IMR-90 (cell line): ENCODE measurements at regions not wholly inside any gene's neighbourhood (a gene's known extent, or its start where the extent isn't known, plus 50 kb on each side); places are given as distances from the start of the nearest gene placed in this dataset.

Experiments used
- ATAC-seq: fragments of 200-7000 bp; cut with Tn5 transposase; 2 replicates; pipeline ENCODE4 v1.9.1; 2020; ENCODE audit warnings: low read depth, mild to moderate bottlenecking, moderate library complexity
- BruUV-seq: library from RNA; stranded (reverse); fragments of 400-500 nt; replicated peaks from 2 replicates; lab custom pipeline; 2021; lab: Mats Ljungman, UMichigan
- CTCF ChIA-PET: fragments of 300-600 bp; formaldehyde crosslinking; extraction: SDS; loops from one replicate; lab custom pipeline; 2021; ENCODE audit warnings: antibody characterized with exemption; lab: Yijun Ruan, JAX
- POLR2A ChIA-PET: fragments of 300-600 bp; sonication (Branson Sonifier 250); formaldehyde crosslinking; loops from one replicate; lab custom pipeline; 2022; ENCODE audit warnings: antibody characterized with exemption; ENCODE audit not compliant: unreplicated experiment; lab: Charles Lee
- DNase-seq: peaks from one replicate; pipeline ENCODE4 v3.0.0; 2013
- H2AFZ ChIP-seq: replicated peaks from 2 replicates; pipeline ENCODE3; 2013; ENCODE audit warnings: low read length, mild to moderate bottlenecking; ENCODE audit not compliant: poor library complexity
- H2AK5ac ChIP-seq: 2 replicates; pipeline ENCODE4 v1.6.1; 2013; ENCODE audit warnings: low read depth, low read length, inconsistent platforms
- H2AK9ac ChIP-seq: replicated peaks from 2 replicates; pipeline ENCODE3; 2013; ENCODE audit warnings: mild to moderate bottlenecking, low read depth, low read length, moderate library complexity; ENCODE audit not compliant: poor library complexity
- H2BK120ac ChIP-seq: 2 replicates; pipeline ENCODE4 v1.6.1; 2013; ENCODE audit warnings: low read depth, low read length, inconsistent platforms
- H2BK15ac ChIP-seq: 3 replicates; pipeline ENCODE4 v1.6.1; 2013; ENCODE audit warnings: low read depth, low read length, inconsistent platforms
- H2BK20ac ChIP-seq: 2 replicates; pipeline ENCODE4 v1.6.1; 2013; ENCODE audit warnings: low read depth, mild to moderate bottlenecking, inconsistent platforms, low read length, moderate library complexity
- H2BK5ac ChIP-seq: 2 replicates; pipeline ENCODE4 v1.6.1; 2013; ENCODE audit warnings: mild to moderate bottlenecking, low read depth, low read length, inconsistent platforms; ENCODE audit not compliant: poor library complexity, severe bottlenecking
- H3K14ac ChIP-seq: replicated peaks from 2 replicates; pipeline ENCODE4 v1.6.1; 2013; ENCODE audit warnings: low read depth, low read length, inconsistent platforms
- H3K18ac ChIP-seq: 2 replicates; pipeline ENCODE4 v1.6.1; 2013; ENCODE audit warnings: low read depth, low read length, control low read depth
- H3K23ac ChIP-seq: 2 replicates; pipeline ENCODE4 v1.6.1; 2013; ENCODE audit warnings: low read depth, low read length, inconsistent platforms
- H3K27ac ChIP-seq: 2 replicates; pipeline ENCODE4 v1.5.1; 2013; ENCODE audit warnings: mild to moderate bottlenecking, control low read depth, low read length; ENCODE audit not compliant: insufficient read depth
- H3K27me3 ChIP-seq: 2 replicates; pipeline ENCODE4 v1.6.1; 2013; ENCODE audit warnings: low read length; ENCODE audit not compliant: control insufficient read depth, insufficient read depth
- H3K36me3 ChIP-seq: 2 replicates; pipeline ENCODE4 v1.6.1; 2013; ENCODE audit warnings: low read length, mixed read lengths; ENCODE audit not compliant: control insufficient read depth, insufficient read depth
- H3K4ac ChIP-seq: 2 replicates; pipeline ENCODE4 v1.6.1; 2013; ENCODE audit warnings: low read depth, low read length, inconsistent platforms
- H3K4me1 ChIP-seq: 2 replicates; pipeline ENCODE4 v1.6.1; 2013; ENCODE audit warnings: low read length, mixed read lengths; ENCODE audit not compliant: control insufficient read depth, insufficient read depth
- H3K4me2 ChIP-seq: 2 replicates; pipeline ENCODE4 v1.6.1; 2013; ENCODE audit warnings: low read depth, mild to moderate bottlenecking, control low read depth, low read length, moderate library complexity
- H3K4me3 ChIP-seq: 2 replicates; pipeline ENCODE4 v1.5.1; 2013; ENCODE audit warnings: low read depth, mild to moderate bottlenecking, control low read depth, low read length, moderate library complexity; ENCODE audit not compliant: insufficient read depth
- H3K56ac ChIP-seq: 2 replicates; pipeline ENCODE4 v1.6.1; 2013; ENCODE audit warnings: low read length, inconsistent platforms; ENCODE audit not compliant: insufficient read depth; ENCODE audit errors: extremely low read depth
- H3K79me1 ChIP-seq, 2 experiments: 2 replicates each; pipeline ENCODE4 v1.6.1; 2013; ENCODE audit warnings: low read length in 2 of 2, inconsistent platforms in 1 of 2, low read depth in 1 of 2
- H3K9ac ChIP-seq: 2 replicates; pipeline ENCODE4 v1.6.1; 2013; ENCODE audit warnings: low read depth, low read length, control low read depth
- H3K9me1 ChIP-seq: 2 replicates; pipeline ENCODE4 v1.6.1; 2013; ENCODE audit warnings: low read length, inconsistent platforms; ENCODE audit not compliant: insufficient read depth
- H3K9me3 ChIP-seq: 2 replicates; pipeline ENCODE4 v1.6.1; 2013; ENCODE audit warnings: low read length; ENCODE audit not compliant: control insufficient read depth, insufficient read depth
- H4K20me1 ChIP-seq: 2 replicates; pipeline ENCODE4 v1.6.1; 2013; ENCODE audit warnings: low read length, inconsistent platforms; ENCODE audit not compliant: insufficient read depth
- H4K5ac ChIP-seq: 2 replicates; pipeline ENCODE4 v1.6.1; 2013; ENCODE audit warnings: mild to moderate bottlenecking, low read depth, low read length, control low read depth
- H4K8ac ChIP-seq, 2 experiments: 2 replicates each; pipeline ENCODE4 v1.6.1; 2013; ENCODE audit warnings: low read depth in 2 of 2, low read length in 2 of 2, control low read depth in 1 of 2, inconsistent platforms in 1 of 2
- H4K91ac ChIP-seq: 2 replicates; pipeline ENCODE4 v1.6.1; 2013; ENCODE audit warnings: low read depth, low read length, inconsistent platforms; ENCODE audit not compliant: insufficient read depth
- CEBPB ChIP-seq: IDR thresholded peaks from 2 replicates; pipeline ENCODE4 v1.6.1; 2012; ENCODE audit warnings: low read depth, low read length, improper control_type of control experiment
- ELK1 ChIP-seq: fragments of 150-350 bp; IDR thresholded peaks from 2 replicates; pipeline ENCODE4 v1.6.1; 2016; ENCODE audit warnings: low read depth, mild to moderate bottlenecking, low read length, moderate library complexity, borderline replicate concordance
- MAFK ChIP-seq: IDR thresholded peaks from 2 replicates; pipeline ENCODE4 v1.6.1; 2012; ENCODE audit warnings: low read depth, low read length, improper control_type of control experiment
- RAD21 ChIP-seq: IDR thresholded peaks from 2 replicates; pipeline ENCODE4 v1.6.1; 2012; ENCODE audit warnings: low read length, improper control_type of control experiment
- SMC3 ChIP-seq: fragments of 150-350 bp; IDR thresholded peaks from 2 replicates; pipeline ENCODE4 v1.6.1; 2016; ENCODE audit warnings: low read depth, mild to moderate bottlenecking, antibody characterized with exemption, low read length, moderate library complexity
- dilution Hi-C: fragments of 300-500 bp; cut with HindIII; formaldehyde crosslinking; loops from one replicate; pipeline ENCODE4 v1.14.3; 2018; ENCODE audit warnings: low sequenced_read_pairs; ENCODE audit not compliant: unreplicated experiment
- in situ Hi-C: fragments of 300-500 bp; cut with MboI; formaldehyde crosslinking; loops from 3 replicates; pipeline ENCODE4 v1.14.3; 2019; ENCODE audit warnings: low sequenced_read_pairs, inconsistent platforms, mixed read lengths
- intact Hi-C: fragments of 100-400 bp; cut with micrococcal nuclease; formaldehyde crosslinking; loops from 2 replicates; pipeline ENCODE4 v1.10.0; 2022

GRCh38 chr9:105072476-105072875 is 144.5 kb upstream of the ABCA1 start:
- dilution Hi-C loops, result no loop called here
- Histone ChIP-seq H3K36me3 (no peaks in the 10 kb centered on the region), H3K9me3 (peaks cover 2% of the 10 kb centered on the region; the same call in 1 of the 2 replicates), H2BK120ac (peak overlapping the region; percentile 81), H3K4me1 (peaks cover 18% of the 10 kb centered on the region), H3K79me1 (no peaks in the 10 kb centered on the region), H4K8ac (peak overlapping the region; percentile 18 to 41; a peak in 3 of 4 replicates), H4K20me1 (no peaks in the 10 kb centered on the region), H3K4me3 (no peak overlapping the region), H2AK5ac (peak overlapping the region; percentile 75; the same call in 1 of the 2 replicates), H3K4ac (peak overlapping the region; percentile 92), H3K14ac (peak overlapping the region; percentile 84), H2BK5ac (peak overlapping the region; percentile 35), H3K56ac (peak overlapping the region; percentile 25; the same call in 1 of the 2 replicates), H3K9me1 (peaks cover 8% of the 10 kb centered on the region), H3K27ac (peak overlapping the region; percentile 80; the same call in 1 of the 2 replicates), H2AFZ (no peak overlapping the region), H2BK15ac (peak overlapping the region; percentile 55; the same call in 2 of the 3 replicates), H3K23ac (peak overlapping the region; percentile 75; the same call in 1 of the 2 replicates), H3K27me3 (no peaks in the 10 kb centered on the region), H4K91ac (peak overlapping the region; percentile 51), H3K4me2 (no peak overlapping the region), H2BK20ac (peak overlapping the region; percentile 89), H2AK9ac (no peak overlapping the region), H4K5ac (peak overlapping the region; percentile 95), H3K9ac (no peak overlapping the region), H3K18ac (peak overlapping the region; percentile 98)
- DNase-seq (no peak), ATAC-seq (no peak)
- BruUV-seq, result no TSS peak
- ChIA-PET CTCF (no interaction called here), POLR2A (no interaction called here)
- no peak for TF ChIP-seq MAFK
- TF ChIP-seq CEBPB, result no peak
- no peak for TF ChIP-seq SMC3
- no peak for TF ChIP-seq ELK1
- TF ChIP-seq RAD21, result no peak
- intact Hi-C loops, result no loop called here
- in situ Hi-C loops, result no loop called here
